Uterus (tissue), 3 donors: ENCODE measurements at regions not wholly inside any gene's neighbourhood (a gene's known extent, or its start where the extent isn't known, plus 50 kb on each side); places are given as distances from the start of the nearest gene placed in this dataset.

Source experiments
- DNase-seq, 2 donors: peaks; one replicate each; pipeline ENCODE4 v3.0.0-alpha.2; 2019 to 2020
- H3K27ac ChIP-seq, 2 donors: fragments of 200-600 bp; sonication (generic); 1 replicate in 1 of 2; 2 replicates in 1 of 2; pipeline ENCODE4 v1.5.1; 2016 to 2018
- H3K27me3 ChIP-seq, 2 donors: fragments of 200-600 bp; sonication (generic); one replicate each; pipeline ENCODE4 v1.5.1; 2018 to 2019; ENCODE audit warnings: control low read depth in 1 of 2
- H3K36me3 ChIP-seq, 2 donors: fragments of 200-600 bp; sonication (generic); one replicate each; pipeline ENCODE4 v1.5.1; 2019; ENCODE audit warnings: control low read depth in 1 of 2
- H3K4me1 ChIP-seq, 2 donors: fragments of 200-600 bp; sonication (generic); one replicate each; pipeline ENCODE4 v1.5.1; 2018 to 2019; ENCODE audit warnings: control low read depth in 1 of 2
- H3K4me3 ChIP-seq, 2 donors: fragments of 200-600 bp; sonication (generic); 1 replicate in 1 of 2; 2 replicates in 1 of 2; pipeline ENCODE4 v1.5.1; 2018 to 2019; ENCODE audit warnings: mild to moderate bottlenecking in 1 of 2
- H3K9me3 ChIP-seq, 2 donors: fragments of 200-600 bp; sonication (generic); one replicate each; pipeline ENCODE4 v1.5.1; 2019; ENCODE audit warnings: control low read depth in 1 of 2
- CTCF ChIP-seq, 4 experiments: fragments of 200-600 bp in 2 of 4; fragments of 450-650 bp in 2 of 4; sonication (generic) in 2 of 4; IDR thresholded peaks; one replicate each; pipeline ENCODE4 v1.5.1; 2016 to 2019; ENCODE audit warnings: antibody characterized with exemption in 4 of 4, mild to moderate bottlenecking in 2 of 4, moderate library complexity in 1 of 4
- POLR2A ChIP-seq, 2 donors: fragments of 450-650 bp; IDR thresholded peaks; one replicate each; pipeline ENCODE4 v1.6.1; 2016; ENCODE audit warnings: antibody characterized with exemption in 2 of 2, mild to moderate bottlenecking in 1 of 2, moderate library complexity in 1 of 2
- intact Hi-C: fragments of 100-400 bp; cut with DNase I; formaldehyde crosslinking; loops from one replicate; pipeline ENCODE4 v1.15.1; 2023; ENCODE audit warnings: low total_unique reads
- donor health status: DM: yes; HTN: yes; CAD: no.

- Histone ChIP-seq H3K4me3 (no peak overlapping the region), H3K27ac (peak overlapping the region; percentile 85 to 96), H3K36me3 (no peaks in the 10 kb centered on the region), H3K9me3 (no peaks in the 10 kb centered on the region), H3K4me1 (peaks cover 0 to 9% of the 10 kb centered on the region in 2 donors), H3K27me3 (no peaks in the 10 kb centered on the region)
- peak; percentile 60 to 81 for DNase-seq
- TF ChIP-seq POLR2A (IDR thresholded peaks at IDR 0.05) (no peak), CTCF (IDR thresholded peaks at IDR 0.05) (no peak)
- intact Hi-C loops, result no loop called here
Observed at GRCh38 chr10:31605861-31606525, 287.0 kb downstream of the ZEB1 start.

GRCh38 chr10:31605426-31605825, 286.4 kb downstream of the ZEB1 start:
- peak overlapping the region; percentile 85 to 96 for H3K27ac ChIP-seq

GRCh38 chr10:31604646-31605170, 285.7 kb downstream of the ZEB1 start:
- no peak overlapping the region for H3K4me3 ChIP-seq
- H3K36me3 ChIP-seq, result no peaks in the 10 kb centered on the region
- intact Hi-C loops, result no loop called here
- H3K27ac ChIP-seq, result peak overlapping the region; percentile 85 to 96
- TF ChIP-seq POLR2A (IDR thresholded peaks at IDR 0.05) (no peak), CTCF (IDR thresholded peaks at IDR 0.05) (no peak)
- no peaks in the 10 kb centered on the region for H3K27me3 ChIP-seq
- no peaks in the 10 kb centered on the region for H3K9me3 ChIP-seq
- no peak for DNase-seq
- peaks cover 0 to 9% of the 10 kb centered on the region in 2 donors for H3K4me1 ChIP-seq

More at GRCh38 chr10:31605426-31605825, 286.4 kb downstream of the ZEB1 start:
- H3K4me1 ChIP-seq, result peaks cover 0 to 9% of the 10 kb centered on the region in 2 donors
- intact Hi-C loops, result no loop called here
- H3K36me3 ChIP-seq, result no peaks in the 10 kb centered on the region
- H3K9me3 ChIP-seq, result no peaks in the 10 kb centered on the region
- TF ChIP-seq POLR2A (IDR thresholded peaks at IDR 0.05) (no peak), CTCF (IDR thresholded peaks at IDR 0.05) (no peak)
- H3K27me3 ChIP-seq, result no peaks in the 10 kb centered on the region
- no peak for DNase-seq
- H3K4me3 ChIP-seq, result no peak overlapping the region

GRCh38 chr10:31604096-31604495, 285.1 kb downstream of the ZEB1 start:
- TF ChIP-seq POLR2A (IDR thresholded peaks at IDR 0.05), result no peak
- no peak for TF ChIP-seq CTCF (IDR thresholded peaks at IDR 0.05)
- DNase-seq, result peak; percentile 70 to 74
- peak overlapping the region; percentile 85 to 96 for H3K27ac ChIP-seq
- intact Hi-C loops, result no loop called here
- peaks cover 0 to 9% of the 10 kb centered on the region in 2 donors for H3K4me1 ChIP-seq
- H3K9me3 ChIP-seq, result no peaks in the 10 kb centered on the region
- H3K36me3 ChIP-seq, result no peaks in the 10 kb centered on the region
- H3K4me3 ChIP-seq, result peak overlapping the region; percentile 49 to 57
- no peaks in the 10 kb centered on the region for H3K27me3 ChIP-seq
